Epithelial cell of proximal tubule (primary cell): ENCODE measurements at regions not wholly inside any gene's neighbourhood (a gene's known extent, or its start where the extent isn't known, plus 50 kb on each side); places are given as distances from the start of the nearest gene placed in this dataset.

Experiments used
- DNase-seq: peaks from one replicate; pipeline ENCODE4 v3.0.0-alpha.2; 2011; ENCODE audit warnings: low read depth
- H3K4me3 ChIP-seq: 2 replicates; pipeline ENCODE4 v1.5.1; 2011; ENCODE audit warnings: low read depth, mild to moderate bottlenecking, low read length
- TF ChIP-seq, protein P1 (sequence below): conservative IDR thresholded peaks from 2 replicates; pipeline ENCODE4 v1.5.1; 2012; ENCODE audit warnings: low read depth, mild to moderate bottlenecking, low read length

DNA sequence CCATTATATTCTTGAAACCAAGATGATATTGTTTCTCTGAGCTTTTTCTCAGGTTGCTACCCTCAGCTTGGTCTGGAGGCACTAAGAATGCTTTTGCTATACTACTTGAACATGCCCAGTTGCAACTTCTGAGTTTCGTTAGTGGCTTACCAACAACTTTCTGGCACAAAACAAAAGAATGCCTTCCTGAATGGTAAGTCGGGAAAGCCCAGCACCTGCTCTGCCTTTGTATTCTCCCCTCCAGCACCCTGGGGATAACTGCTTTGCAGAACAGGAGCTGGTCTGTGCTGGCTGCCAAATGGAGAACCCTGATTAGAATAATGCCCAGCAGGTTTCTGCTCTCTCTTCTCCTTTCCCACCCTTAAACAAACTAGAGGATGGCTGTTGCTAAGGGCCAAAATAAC lies 149.3 kb downstream of the TGFB2 start:
- TF ChIP-seq, protein P1, sequence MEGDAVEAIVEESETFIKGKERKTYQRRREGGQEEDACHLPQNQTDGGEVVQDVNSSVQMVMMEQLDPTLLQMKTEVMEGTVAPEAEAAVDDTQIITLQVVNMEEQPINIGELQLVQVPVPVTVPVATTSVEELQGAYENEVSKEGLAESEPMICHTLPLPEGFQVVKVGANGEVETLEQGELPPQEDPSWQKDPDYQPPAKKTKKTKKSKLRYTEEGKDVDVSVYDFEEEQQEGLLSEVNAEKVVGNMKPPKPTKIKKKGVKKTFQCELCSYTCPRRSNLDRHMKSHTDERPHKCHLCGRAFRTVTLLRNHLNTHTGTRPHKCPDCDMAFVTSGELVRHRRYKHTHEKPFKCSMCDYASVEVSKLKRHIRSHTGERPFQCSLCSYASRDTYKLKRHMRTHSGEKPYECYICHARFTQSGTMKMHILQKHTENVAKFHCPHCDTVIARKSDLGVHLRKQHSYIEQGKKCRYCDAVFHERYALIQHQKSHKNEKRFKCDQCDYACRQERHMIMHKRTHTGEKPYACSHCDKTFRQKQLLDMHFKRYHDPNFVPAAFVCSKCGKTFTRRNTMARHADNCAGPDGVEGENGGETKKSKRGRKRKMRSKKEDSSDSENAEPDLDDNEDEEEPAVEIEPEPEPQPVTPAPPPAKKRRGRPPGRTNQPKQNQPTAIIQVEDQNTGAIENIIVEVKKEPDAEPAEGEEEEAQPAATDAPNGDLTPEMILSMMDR, result no peak
- no peak overlapping the region for H3K4me3 ChIP-seq
- DNase-seq, result no peak

DNA sequence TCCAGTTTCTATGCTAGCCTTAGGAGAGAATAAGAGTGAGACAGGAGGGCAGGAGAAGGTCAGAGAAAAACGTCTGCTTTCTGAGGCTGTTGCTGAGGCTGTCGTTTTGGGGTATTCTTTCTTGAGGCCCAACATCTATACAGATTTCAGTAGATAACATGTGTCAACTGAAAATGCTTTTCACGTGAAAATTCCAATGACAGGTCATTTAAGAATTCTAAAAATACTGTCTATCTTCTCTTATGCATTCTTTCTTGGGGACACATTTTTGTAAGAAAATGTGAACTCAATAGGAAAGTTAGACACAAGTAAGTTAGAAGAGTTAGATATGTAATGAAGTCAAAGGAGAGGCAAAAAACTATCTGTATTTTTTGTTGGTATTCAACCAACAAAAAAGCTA lies 150.8 kb downstream of the TGFB2 start:
- no peak overlapping the region for H3K4me3 ChIP-seq
- TF ChIP-seq, protein P1, result no peak
- no peak for DNase-seq

DNA sequence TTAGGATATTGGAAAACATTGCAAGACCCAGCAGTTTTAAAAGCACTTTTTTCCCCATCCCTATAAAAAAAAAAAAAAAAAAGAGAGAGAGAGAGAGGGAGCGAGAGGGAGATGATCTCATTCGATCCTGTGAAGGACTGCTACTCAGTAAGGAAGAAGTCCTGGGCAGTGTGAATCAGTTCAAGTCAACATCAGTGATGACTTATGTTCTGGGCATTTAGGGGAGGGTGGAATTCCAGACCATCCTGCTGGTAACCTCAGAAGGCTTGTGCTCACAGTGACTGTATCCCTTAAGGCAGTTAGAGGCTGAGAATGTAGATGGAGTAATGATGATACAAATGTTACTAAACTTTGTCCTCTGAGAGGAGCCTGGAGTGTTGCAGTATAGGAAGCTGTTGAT lies 151.4 kb downstream of the TGFB2 start:
- H3K4me3 ChIP-seq, result no peak overlapping the region
- TF ChIP-seq, protein P1, result no peak
- DNase-seq, result peak; percentile 98

DNA sequence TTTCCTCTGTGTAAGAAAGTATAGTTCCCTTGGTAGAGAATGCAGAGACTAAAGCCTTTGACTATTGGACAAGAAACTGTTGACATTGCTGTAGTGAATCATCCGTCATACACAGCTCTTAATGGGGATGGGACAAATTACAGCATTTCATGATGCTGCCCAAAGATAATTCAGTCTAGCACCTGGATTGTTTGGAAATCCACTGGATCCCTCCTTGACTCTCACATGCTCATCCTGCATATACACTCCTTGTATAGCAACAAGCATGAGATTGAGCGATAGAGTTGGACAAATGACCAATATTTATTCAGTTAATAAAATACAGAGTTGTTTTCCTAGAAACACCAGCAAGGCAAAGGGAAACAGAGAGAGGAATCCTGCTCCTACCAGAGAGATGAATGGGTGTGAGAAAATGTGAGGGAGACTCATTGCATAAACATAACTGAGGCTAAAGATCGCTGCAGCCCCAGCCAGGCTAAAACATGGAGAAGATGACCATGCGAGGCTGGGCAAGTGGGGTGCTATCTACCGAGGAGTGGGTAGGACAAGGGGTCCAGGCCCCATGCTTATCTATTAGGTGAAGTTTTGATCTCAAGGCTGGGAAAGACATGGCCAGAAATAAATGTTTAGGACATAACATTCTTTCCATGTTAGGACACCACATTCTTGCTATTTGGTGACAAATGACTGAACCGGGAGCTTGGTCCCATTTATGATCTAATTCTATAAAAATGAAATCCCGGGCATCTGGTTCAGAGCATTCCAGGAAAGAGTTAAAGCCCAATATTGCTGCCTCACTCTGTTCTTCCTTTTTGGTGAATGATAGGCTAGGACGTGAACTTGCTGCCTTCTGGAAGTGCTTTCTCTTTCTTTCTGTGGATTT lies 153.2 kb downstream of the TGFB2 start:
- peak overlapping the region; percentile 30 for H3K4me3 ChIP-seq
- TF ChIP-seq, protein P1, result no peak
- no peak for DNase-seq

DNA sequence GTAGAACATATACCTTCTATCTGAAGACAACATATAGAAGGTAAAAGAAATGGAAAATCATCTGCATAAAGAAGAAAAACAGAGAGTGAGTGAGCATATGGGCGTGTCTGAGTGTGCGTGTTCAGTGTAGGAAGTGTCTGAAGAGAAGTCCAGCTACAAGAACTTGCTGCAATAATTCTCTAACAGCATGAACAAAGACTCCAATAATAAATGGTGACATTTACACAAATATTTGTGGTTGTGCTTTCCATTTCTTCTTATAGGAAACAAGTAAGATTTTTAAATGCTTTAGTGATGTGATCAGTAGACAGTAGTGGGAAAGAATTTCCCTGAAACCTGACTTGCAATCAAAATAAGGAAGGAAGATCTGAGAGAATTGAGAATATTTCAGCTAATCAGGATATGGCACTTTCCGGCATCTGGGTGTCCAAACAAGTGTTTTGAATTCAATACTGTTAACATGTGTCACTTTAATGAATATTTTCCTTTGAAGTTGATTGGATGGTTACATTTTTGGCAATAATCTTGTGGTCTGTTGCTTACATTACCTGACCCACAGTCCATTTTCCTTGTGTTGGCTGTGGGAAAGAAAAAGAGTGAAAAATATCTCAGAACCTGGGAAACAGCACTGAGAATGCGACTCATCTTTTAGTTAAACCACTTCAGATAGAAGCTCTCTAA lies 154.0 kb downstream of the TGFB2 start:
- TF ChIP-seq, protein P1, result no peak
- peak overlapping the region; percentile 30 for H3K4me3 ChIP-seq
- no peak for DNase-seq

DNA sequence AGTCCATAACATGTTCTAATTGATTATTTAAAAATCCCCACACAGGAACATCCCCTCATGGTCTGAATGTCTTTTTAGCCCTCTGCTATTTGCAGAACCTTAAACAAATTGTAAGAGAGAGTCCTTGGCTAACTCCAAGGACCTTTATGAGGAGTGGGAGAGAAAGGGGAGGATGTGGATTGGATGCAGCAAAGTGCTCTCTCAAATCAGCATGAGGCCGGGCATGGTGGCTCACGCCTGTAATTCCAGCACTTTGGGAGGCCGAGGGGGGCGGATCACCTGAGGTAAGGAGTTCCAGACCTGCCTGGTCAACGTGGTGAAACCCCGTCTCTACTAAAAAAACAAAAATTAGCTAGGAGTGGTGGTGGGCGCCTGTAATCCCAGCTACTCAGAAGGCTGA lies 154.8 kb downstream of the TGFB2 start:
- TF ChIP-seq, protein P1, result no peak
- no peak overlapping the region for H3K4me3 ChIP-seq
- DNase-seq, result no peak

- no peak overlapping the region for H3K4me3 ChIP-seq
- TF ChIP-seq, protein P1, result no peak
- no peak for DNase-seq
Observed at GRCh38 chr1:218501161-218501560, 156.0 kb downstream of the TGFB2 start.
